CD4-positive, CD25-positive, alpha-beta regulatory T cell (primary cell): ENCODE measurements at regions not wholly inside any gene's neighbourhood (a gene's known extent, or its start where the extent isn't known, plus 50 kb on each side); places are given as distances from the start of the nearest gene placed in this dataset.

ENCODE experiments used
- ATAC-seq, 2 donors: fragments of 150-1000 bp; cut with Tn5 transposase; one replicate each; pipeline ENCODE4 v1.10.0; 2021; ENCODE audit warnings: low read depth in 2 of 2, moderate number of reproducible peaks in 2 of 2, moderate library complexity in 1 of 2
- DNase-seq, 3 donors: peaks; one replicate each; pipeline versions ENCODE4 v3.0.0 to v3.0.0-alpha.2; 2012 to 2022; ENCODE audit warnings: mixed read lengths in 1 of 3
- H3K27ac ChIP-seq: one replicate; pipeline ENCODE4 v1.7.0; 2013; ENCODE audit warnings: mild to moderate bottlenecking, low read length; ENCODE audit not compliant: insufficient read depth, poor library complexity, severe bottlenecking
- H3K27me3 ChIP-seq: one replicate; pipeline ENCODE4 v1.7.0; 2013; ENCODE audit warnings: low read length; ENCODE audit not compliant: control insufficient read depth, insufficient read depth
- H3K36me3 ChIP-seq: one replicate; pipeline ENCODE4 v1.7.0; 2013; ENCODE audit warnings: mild to moderate bottlenecking, low read length, moderate library complexity; ENCODE audit not compliant: control insufficient read depth, insufficient read depth
- H3K4me1 ChIP-seq: 2 replicates; pipeline ENCODE4 v1.7.0; 2013; ENCODE audit warnings: mild to moderate bottlenecking, low read length; ENCODE audit not compliant: insufficient read depth, control insufficient read depth, poor library complexity, severe bottlenecking
- H3K4me3 ChIP-seq: one replicate; pipeline ENCODE4 v1.7.0; 2013; ENCODE audit warnings: low read depth, mild to moderate bottlenecking, low read length, moderate library complexity
- H3K9me3 ChIP-seq, 2 experiments: 1 replicate in 1 of 2; 2 replicates in 1 of 2; pipeline ENCODE4 v1.7.0; 2013; ENCODE audit warnings: low read length in 2 of 2, mild to moderate bottlenecking in 1 of 2, moderate library complexity in 1 of 2; ENCODE audit not compliant: control insufficient read depth in 2 of 2
- H3K27ac Mint-ChIP-seq, 3 donors: one replicate each; pipeline ENCODE4 v1.8.0; 2020 to 2022; ENCODE audit warnings: mild to moderate bottlenecking in 3 of 3, mixed read lengths in 3 of 3, moderate library complexity in 2 of 3
- H3K27me3 Mint-ChIP-seq: one replicate; pipeline ENCODE4 v1.8.0; 2022; ENCODE audit warnings: mild to moderate bottlenecking, mixed read lengths
- H3K36me3 Mint-ChIP-seq: one replicate; pipeline ENCODE4 v1.8.0; 2020; ENCODE audit warnings: mixed read lengths
- H3K4me1 Mint-ChIP-seq, 4 donors: one replicate each; pipeline ENCODE4 v1.8.0; 2020 to 2022; ENCODE audit warnings: mixed read lengths in 4 of 4, mild to moderate bottlenecking in 1 of 4
- H3K4me3 Mint-ChIP-seq, 4 donors: one replicate each; pipeline ENCODE4 v1.8.0; 2020 to 2022; ENCODE audit warnings: mild to moderate bottlenecking in 4 of 4, mixed read lengths in 4 of 4, moderate library complexity in 3 of 4
- H3K9me3 Mint-ChIP-seq, 7 donors: one replicate each; pipeline ENCODE4 v1.8.0; 2020 to 2022; ENCODE audit warnings: mixed read lengths in 7 of 7, mild to moderate bottlenecking in 3 of 7, moderate library complexity in 2 of 7

DNA sequence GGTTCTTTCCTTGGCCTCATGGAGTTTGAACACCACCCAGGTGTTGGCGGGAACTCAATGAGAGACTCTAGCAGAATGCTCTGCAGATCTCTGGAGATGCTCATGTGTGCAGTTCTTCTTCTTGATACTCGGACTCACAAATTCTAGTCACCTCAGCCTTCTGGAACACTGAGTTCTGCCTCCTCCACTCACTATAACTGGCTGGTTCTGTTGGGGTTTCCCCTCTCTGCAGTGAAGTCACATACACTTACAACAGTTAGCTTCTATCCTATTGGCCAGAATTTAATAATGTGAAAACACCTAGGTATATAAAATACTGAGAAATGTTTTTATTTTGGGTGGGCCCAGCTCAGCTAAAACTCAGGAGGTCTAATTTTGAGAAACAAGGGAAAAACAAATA lies 109.6 kb upstream of the HIVEP1 start:
- Histone ChIP-seq H3K4me1 (peaks cover 16% of the 10 kb centered on the region), H3K4me3 (no peak overlapping the region), H3K27ac (no peak overlapping the region), H3K27me3 (no peaks in the 10 kb centered on the region), H3K9me3 (no peaks in the 10 kb centered on the region), H3K36me3 (no peaks in the 10 kb centered on the region)
- no peak overlapping the region for H3K4me3 Mint-ChIP-seq
- no peaks in the 10 kb centered on the region for H3K36me3 Mint-ChIP-seq
- DNase-seq (no peak), ATAC-seq (peak in 1 of 2 donors; percentile 34)
- H3K27ac Mint-ChIP-seq = no peak overlapping the region
- H3K9me3 Mint-ChIP-seq = peaks cover 0 to 5% (median 0%) of the 10 kb centered on the region in 7 donors
- H3K4me1 Mint-ChIP-seq = peaks cover 7 to 23% (median 16%) of the 10 kb centered on the region in 4 donors
- peaks cover 19% of the 10 kb centered on the region for H3K27me3 Mint-ChIP-seq

- Mint-ChIP-seq H3K27me3 (peaks cover 28% of the 10 kb centered on the region), H3K36me3 (no peaks in the 10 kb centered on the region), H3K4me1 (peaks cover 7 to 23% (median 16%) of the 10 kb centered on the region in 4 donors), H3K9me3 (peaks cover 0 to 5% (median 0%) of the 10 kb centered on the region in 7 donors), H3K27ac (peak overlapping the region; percentile 2 to 70 (median 20)), H3K4me3 (peak overlapping the region in 2 of 4 donors; percentile 66 to 71)
- peak in 2 of 3 donors; percentile 41 to 62 for DNase-seq
- Histone ChIP-seq H3K27me3 (no peaks in the 10 kb centered on the region), H3K36me3 (no peaks in the 10 kb centered on the region), H3K4me3 (peak overlapping the region; percentile 75), H3K9me3 (no peaks in the 10 kb centered on the region), H3K27ac (no peak overlapping the region), H3K4me1 (peaks cover 16% of the 10 kb centered on the region)
- peak; percentile 56 to 58 for ATAC-seq
Measured at GRCh38 chr6:11900662-11901598, 111.2 kb upstream of the HIVEP1 start.

DNA sequence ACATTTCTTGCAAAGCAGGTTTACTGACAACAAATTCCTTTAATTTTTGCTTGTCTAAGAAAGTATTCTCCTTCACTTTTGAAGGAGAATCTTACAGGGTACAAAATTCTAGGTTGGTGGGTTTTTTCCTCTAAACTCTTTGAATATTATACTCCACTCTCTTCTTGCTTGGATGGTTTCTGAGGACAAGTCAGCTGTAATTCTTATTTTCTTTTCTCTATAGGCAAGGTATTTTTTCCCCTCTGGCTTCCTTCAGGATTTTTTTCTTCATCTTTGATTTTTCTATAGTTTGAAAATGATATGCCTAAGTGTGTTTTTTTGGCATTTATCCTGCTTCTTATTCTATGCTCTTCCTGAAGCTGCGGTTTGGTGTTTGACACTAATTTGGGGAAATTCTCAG lies 112.5 kb upstream of the HIVEP1 start:
- H3K9me3 ChIP-seq = no peaks in the 10 kb centered on the region

GRCh38 chr6:11894212-11894611 lies 115.6 kb upstream of the ADTRP start:
- ATAC-seq = no peak
- Mint-ChIP-seq H3K9me3 (peaks cover 0 to 4% (median 0%) of the 10 kb centered on the region in 7 donors), H3K4me1 (no peaks in the 10 kb centered on the region), H3K36me3 (no peaks in the 10 kb centered on the region), H3K4me3 (no peak overlapping the region), H3K27me3 (peaks cover 25% of the 10 kb centered on the region), H3K27ac (no peak overlapping the region)
- no peaks in the 10 kb centered on the region for H3K4me1 ChIP-seq
- no peaks in the 10 kb centered on the region for H3K27me3 ChIP-seq
- H3K4me3 ChIP-seq = no peak overlapping the region
- no peak overlapping the region for H3K27ac ChIP-seq
- no peaks in the 10 kb centered on the region for H3K9me3 ChIP-seq
- no peaks in the 10 kb centered on the region for H3K36me3 ChIP-seq
- no peak for DNase-seq

More for the DNA sequence above, 112.5 kb upstream of the HIVEP1 start:
- Mint-ChIP-seq H3K27ac (no peak overlapping the region), H3K27me3 (peaks cover 32% of the 10 kb centered on the region), H3K4me1 (peaks cover 7 to 23% (median 16%) of the 10 kb centered on the region in 4 donors), H3K36me3 (no peaks in the 10 kb centered on the region), H3K9me3 (peaks cover 0 to 5% (median 0%) of the 10 kb centered on the region in 7 donors), H3K4me3 (no peak overlapping the region)
- H3K27ac ChIP-seq = no peak overlapping the region
- H3K27me3 ChIP-seq = no peaks in the 10 kb centered on the region
- DNase-seq = no peak
- H3K36me3 ChIP-seq = no peaks in the 10 kb centered on the region
- no peak overlapping the region for H3K4me3 ChIP-seq
- H3K4me1 ChIP-seq = peaks cover 16% of the 10 kb centered on the region
- no peak for ATAC-seq

DNA sequence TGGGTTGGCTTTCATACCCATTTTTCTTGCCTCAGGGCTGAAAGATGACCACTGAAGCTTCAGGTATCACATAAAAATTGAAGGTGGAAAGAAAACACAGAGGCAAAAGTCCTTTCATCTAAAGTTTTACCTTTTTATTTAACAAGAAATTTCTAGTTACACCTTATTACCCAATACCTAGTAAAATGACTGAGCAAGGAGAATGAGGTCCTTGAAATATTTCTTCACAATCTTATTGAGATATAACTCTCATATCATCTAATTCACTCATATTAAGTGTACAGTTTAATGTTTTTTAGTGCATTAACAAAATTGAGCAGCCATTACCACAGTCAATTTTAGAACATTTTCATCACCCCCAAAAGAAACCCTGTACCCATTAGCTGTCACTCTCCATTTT lies 112.9 kb upstream of the ADTRP start:
- H3K27ac ChIP-seq = no peak overlapping the region
- H3K27me3 ChIP-seq = no peaks in the 10 kb centered on the region
- DNase-seq = no peak
- no peak for ATAC-seq
- no peaks in the 10 kb centered on the region for H3K4me1 ChIP-seq
- Mint-ChIP-seq H3K9me3 (peaks cover 0 to 4% (median 0%) of the 10 kb centered on the region in 7 donors), H3K36me3 (no peaks in the 10 kb centered on the region), H3K4me1 (no peaks in the 10 kb centered on the region), H3K27ac (no peak overlapping the region), H3K4me3 (no peak overlapping the region), H3K27me3 (peaks cover 17% of the 10 kb centered on the region)
- no peaks in the 10 kb centered on the region for H3K9me3 ChIP-seq
- no peaks in the 10 kb centered on the region for H3K36me3 ChIP-seq
- no peak overlapping the region for H3K4me3 ChIP-seq

GRCh38 chr6:11890849-11891248 lies 112.2 kb upstream of the ADTRP start:
- peaks cover 10% of the 10 kb centered on the region for H3K27me3 Mint-ChIP-seq
- DNase-seq = no peak
- peaks cover 0 to 4% (median 0%) of the 10 kb centered on the region in 7 donors for H3K9me3 Mint-ChIP-seq
- Histone ChIP-seq H3K9me3 (no peaks in the 10 kb centered on the region), H3K27me3 (no peaks in the 10 kb centered on the region), H3K27ac (no peak overlapping the region), H3K4me1 (no peaks in the 10 kb centered on the region), H3K36me3 (no peaks in the 10 kb centered on the region), H3K4me3 (no peak overlapping the region)
- H3K36me3 Mint-ChIP-seq = no peaks in the 10 kb centered on the region
- H3K4me1 Mint-ChIP-seq = no peaks in the 10 kb centered on the region
- H3K4me3 Mint-ChIP-seq = no peak overlapping the region
- no peak for ATAC-seq
- no peak overlapping the region for H3K27ac Mint-ChIP-seq

GRCh38 chr6:11890209-11890608 lies 111.6 kb upstream of the ADTRP start:
- Histone ChIP-seq H3K9me3 (no peaks in the 10 kb centered on the region), H3K27me3 (no peaks in the 10 kb centered on the region), H3K4me3 (no peak overlapping the region), H3K27ac (no peak overlapping the region), H3K36me3 (no peaks in the 10 kb centered on the region), H3K4me1 (no peaks in the 10 kb centered on the region)
- DNase-seq = no peak
- H3K27me3 Mint-ChIP-seq = peaks cover 8% of the 10 kb centered on the region
- no peak for ATAC-seq
- H3K27ac Mint-ChIP-seq = no peak overlapping the region
- no peaks in the 10 kb centered on the region for H3K36me3 Mint-ChIP-seq
- H3K4me3 Mint-ChIP-seq = no peak overlapping the region
- H3K4me1 Mint-ChIP-seq = no peaks in the 10 kb centered on the region
- peaks cover 0 to 6% (median 3%) of the 10 kb centered on the region in 7 donors for H3K9me3 Mint-ChIP-seq

GRCh38 chr6:11889572-11889971 lies 111.0 kb upstream of the ADTRP start:
- DNase-seq (no peak), ATAC-seq (no peak)
- no peak overlapping the region for H3K4me3 Mint-ChIP-seq
- Histone ChIP-seq H3K9me3 (no peaks in the 10 kb centered on the region), H3K4me3 (no peak overlapping the region), H3K27ac (no peak overlapping the region), H3K36me3 (no peaks in the 10 kb centered on the region), H3K27me3 (no peaks in the 10 kb centered on the region), H3K4me1 (no peaks in the 10 kb centered on the region)
- no peak overlapping the region for H3K27ac Mint-ChIP-seq
- H3K27me3 Mint-ChIP-seq = peaks cover 8% of the 10 kb centered on the region
- peaks cover 0 to 6% (median 2%) of the 10 kb centered on the region in 7 donors for H3K9me3 Mint-ChIP-seq
- H3K36me3 Mint-ChIP-seq = no peaks in the 10 kb centered on the region
- no peaks in the 10 kb centered on the region for H3K4me1 Mint-ChIP-seq
